GM19395 (cell line): ENCODE measurements at regions not wholly inside any gene's neighbourhood (a gene's known extent, or its start where the extent isn't known, plus 50 kb on each side); places are given as distances from the start of the nearest gene placed in this dataset.
"Not testable (repeated sequence)": the region's sequence is repeated elsewhere in the genome, so short reads cannot be mapped to it uniquely, and the experiment has no call there.

ENCODE experiments used
- ATAC-seq: cut with Tn5 transposase; IDR thresholded peaks from one replicate; pipeline ENCODE4 v1.9.1; 2021; ENCODE audit warnings: mild to moderate bottlenecking, moderate library complexity; ENCODE audit not compliant: unreplicated experiment

DNA sequence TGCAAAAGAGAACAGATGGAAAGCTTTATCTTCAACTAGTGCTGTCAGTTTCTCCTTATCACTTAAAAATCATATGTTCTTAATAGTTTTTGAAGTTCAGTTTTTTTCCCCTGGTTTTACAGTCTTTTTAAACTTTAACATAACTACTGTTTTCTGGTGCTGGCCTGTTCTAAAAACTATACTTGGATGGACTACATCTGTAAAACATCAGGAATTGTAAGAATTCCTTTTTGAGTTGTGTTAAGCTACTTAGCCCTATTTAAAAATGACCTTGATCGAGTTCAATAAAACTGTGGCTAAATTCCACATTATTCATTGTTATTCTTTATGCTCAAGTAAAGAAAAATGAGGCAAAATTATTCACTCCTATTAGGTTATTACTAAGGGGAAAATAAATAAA, 397.7 kb downstream of the NUP35 start:
- no peak for ATAC-seq

- ATAC-seq = no peak
Measured at GRCh38 chr2:183522489-183523266, 398.4 kb downstream of the NUP35 start.

DNA sequence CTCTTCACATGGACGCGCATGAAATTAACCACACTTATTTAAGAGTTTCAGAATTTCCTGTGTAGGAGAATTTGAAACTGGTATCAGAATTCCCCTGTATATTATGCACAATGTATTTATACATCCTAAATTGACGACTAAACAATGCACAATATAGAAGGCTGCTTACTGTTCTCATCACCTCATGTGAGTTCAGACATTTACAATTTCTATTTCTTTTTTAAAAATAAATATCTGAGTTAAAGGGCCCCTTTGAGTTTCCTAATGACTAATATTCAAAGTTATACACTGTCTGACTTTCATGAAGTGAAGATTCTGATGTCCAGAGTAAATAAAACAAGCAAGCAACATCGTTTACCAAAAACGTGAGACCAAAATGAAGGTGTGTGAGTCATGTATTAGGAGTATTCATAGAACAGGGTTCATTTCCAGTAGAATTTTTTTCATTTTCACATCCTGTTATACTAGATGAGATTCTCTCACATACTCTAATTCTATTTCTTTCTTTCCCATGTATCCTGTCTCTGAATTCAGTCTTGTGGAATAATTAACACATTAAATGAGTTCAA, 406.2 kb downstream of the NUP35 start:
- ATAC-seq = peak; percentile 80

DNA sequence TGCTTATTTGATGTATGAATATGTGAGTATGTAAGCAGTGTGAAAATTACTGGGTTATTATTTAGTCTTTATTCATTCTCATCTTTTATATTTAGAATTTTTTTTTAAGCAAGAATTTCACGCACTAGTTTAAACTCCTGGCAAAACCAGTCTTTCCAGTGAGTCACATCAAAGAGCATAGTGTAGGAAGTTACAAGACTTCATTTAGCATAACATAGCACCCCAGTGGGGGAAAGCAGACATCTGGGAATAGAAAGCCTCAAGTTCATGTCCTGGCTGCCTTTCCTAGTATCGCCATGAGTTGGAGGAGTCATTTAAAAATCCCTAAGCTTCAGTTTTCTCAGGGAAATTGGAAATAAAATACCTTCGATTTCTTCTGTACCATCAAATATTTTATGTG, 408.3 kb downstream of the NUP35 start:
- ATAC-seq = no peak

DNA sequence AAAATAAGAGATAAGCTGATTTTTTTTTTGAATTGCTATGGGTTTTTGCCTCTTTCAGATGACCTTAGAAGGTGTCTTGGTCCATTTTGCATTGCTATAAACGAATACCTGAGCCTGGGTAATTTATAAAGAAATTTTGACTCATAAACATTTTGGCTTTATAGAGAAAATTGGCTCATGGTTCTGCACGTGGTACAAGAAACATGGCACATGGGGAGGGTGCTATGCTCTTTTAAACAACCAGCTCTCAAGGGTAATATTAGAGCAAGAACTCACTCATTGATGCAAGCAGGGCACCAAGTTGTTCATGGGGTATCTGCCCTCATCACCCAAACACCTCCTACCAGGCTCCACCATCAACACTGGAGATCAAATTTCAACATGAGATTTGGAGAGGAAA, 408.8 kb downstream of the NUP35 start:
- no peak for ATAC-seq

- ATAC-seq = no peak
Measured at GRCh38 chr2:183536290-183536689, 412.0 kb downstream of the NUP35 start.

DNA sequence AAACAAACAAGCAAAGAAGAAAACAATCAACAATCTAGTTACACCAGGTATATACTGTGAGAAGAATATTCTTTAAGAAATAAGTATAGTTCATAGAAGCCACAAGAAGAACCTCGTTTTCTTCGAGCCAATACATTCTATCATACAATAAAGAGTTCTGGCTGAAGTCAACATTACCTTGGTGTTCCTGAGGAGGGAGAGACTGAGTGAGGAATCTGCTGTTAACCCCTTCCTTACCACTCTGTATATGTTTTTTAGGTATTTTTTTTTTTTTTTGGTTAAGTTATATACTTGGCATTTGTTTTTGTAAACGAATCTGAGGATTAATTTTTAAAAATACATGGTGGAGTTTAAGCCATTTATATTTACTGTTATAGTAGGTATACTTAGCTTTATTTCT, 412.5 kb downstream of the NUP35 start:
- ATAC-seq = no peak

GRCh38 chr2:183541766-183542165, 417.5 kb downstream of the NUP35 start:
- no peak for ATAC-seq

- no peak for ATAC-seq
Measured at GRCh38 chr2:183542606-183543005, 418.4 kb downstream of the NUP35 start.

DNA sequence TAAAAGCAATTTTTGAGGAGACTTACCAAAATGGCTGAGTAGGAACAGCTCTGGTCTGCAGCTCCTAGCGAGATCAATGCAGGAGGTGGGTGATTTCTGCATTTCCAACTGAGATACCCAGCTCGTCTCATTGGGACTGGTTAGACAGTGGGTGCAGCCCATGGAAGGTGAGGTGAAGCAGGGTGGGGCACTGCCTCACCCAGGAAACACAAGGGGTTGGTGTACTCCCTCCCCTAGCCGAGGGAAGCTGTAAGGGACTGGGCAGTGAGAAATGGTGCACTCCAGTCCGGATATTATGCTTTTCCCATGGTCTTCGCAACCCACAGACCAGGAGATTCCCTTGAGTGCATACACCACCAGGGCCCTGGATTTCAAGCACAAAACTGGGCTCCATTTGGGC, 419.0 kb downstream of the NUP35 start:
- peak; percentile 15 for ATAC-seq

- peak; percentile 80 for ATAC-seq
Measured at GRCh38 chr2:183543731-183544130, 419.5 kb downstream of the NUP35 start.

- not testable (repeated sequence) for ATAC-seq
Measured at GRCh38 chr2:183546560-183547350, 422.5 kb downstream of the NUP35 start.

- ATAC-seq = no peak
Measured at GRCh38 chr2:183552716-183553115, 428.5 kb downstream of the NUP35 start.

- no peak for ATAC-seq
Measured at GRCh38 chr2:183564726-183565125, 440.5 kb downstream of the NUP35 start.

DNA sequence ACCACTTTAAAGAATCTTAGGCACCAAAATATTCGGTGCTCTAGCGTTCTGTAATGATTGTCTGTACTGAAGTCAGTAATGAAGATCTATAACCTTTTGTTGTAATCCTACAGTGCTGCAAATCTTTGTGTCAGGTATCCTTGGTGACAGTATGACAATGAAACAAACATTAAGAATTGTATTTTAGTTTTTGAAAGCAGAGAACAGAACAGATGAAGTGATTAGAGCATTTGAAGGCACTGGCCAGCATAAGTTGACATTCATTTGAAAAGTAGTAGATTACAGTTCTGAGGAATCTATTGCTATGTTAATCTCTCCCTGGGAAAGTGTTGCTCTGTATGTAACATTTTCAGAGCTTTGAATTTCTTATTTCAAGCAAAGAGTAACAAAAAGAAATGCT, 451.2 kb downstream of the NUP35 start:
- no peak for ATAC-seq

DNA sequence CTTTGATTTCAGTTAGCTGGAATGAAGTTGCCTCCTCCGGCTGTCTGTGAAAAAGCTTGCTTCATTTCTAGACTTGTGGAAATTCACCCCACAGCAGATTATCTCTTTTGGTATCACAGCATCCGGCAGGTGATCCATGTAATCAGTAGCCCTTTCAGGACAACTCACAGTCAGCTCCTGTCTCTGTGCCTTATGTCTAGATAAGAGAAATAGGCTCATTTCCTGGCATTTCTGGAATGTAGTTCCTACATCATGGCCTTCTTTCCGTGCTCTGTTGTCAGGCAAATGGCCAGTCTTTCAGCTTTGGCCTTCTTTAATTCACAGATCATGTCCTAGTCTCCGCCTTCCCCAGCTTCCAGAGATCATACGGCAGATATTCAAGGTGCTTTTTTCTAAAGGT, 455.4 kb downstream of the NUP35 start:
- ATAC-seq = no peak

GRCh38 chr2:183592271-183592670, 468.0 kb downstream of the NUP35 start:
- no peak for ATAC-seq

DNA sequence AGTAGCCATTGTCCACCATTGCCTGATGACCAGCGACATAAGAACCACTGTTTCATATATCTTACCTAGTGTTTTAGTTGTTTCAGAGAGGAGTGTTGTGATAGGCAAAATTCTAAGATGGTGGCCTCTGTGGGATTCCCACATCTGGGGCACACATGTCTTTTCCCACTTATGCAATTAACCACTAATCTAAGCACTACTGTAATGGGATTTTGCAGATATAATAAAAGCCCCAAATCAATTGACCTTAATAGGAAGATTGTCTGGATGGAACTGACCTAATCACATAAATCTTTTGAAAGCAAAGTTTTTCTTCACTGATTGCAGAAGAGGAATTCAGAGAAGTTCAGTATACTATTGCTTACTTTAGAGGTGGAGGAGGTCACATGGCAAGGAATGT, 469.9 kb downstream of the NUP35 start:
- ATAC-seq = no peak

GRCh38 chr2:183597841-183598240, 473.6 kb downstream of the NUP35 start:
- ATAC-seq = no peak

DNA sequence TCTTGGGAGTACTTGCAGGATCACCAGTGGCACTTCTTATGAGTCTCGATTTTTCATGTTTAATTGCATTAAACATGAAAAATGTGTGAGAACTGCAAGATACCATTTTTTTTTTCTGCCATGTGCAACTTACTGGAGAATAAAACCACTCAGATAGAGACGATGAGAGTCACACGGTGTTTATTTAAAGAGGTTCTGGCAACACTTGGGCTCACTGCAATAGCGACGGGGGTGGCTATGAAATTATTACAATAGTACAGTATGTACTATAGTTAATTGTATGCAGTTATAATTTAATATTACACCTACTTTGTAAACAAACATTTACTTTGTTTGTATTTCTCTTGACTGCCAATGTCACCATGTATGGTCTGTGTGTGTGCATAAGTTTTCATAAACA, 479.8 kb downstream of the NUP35 start:
- no peak for ATAC-seq

DNA sequence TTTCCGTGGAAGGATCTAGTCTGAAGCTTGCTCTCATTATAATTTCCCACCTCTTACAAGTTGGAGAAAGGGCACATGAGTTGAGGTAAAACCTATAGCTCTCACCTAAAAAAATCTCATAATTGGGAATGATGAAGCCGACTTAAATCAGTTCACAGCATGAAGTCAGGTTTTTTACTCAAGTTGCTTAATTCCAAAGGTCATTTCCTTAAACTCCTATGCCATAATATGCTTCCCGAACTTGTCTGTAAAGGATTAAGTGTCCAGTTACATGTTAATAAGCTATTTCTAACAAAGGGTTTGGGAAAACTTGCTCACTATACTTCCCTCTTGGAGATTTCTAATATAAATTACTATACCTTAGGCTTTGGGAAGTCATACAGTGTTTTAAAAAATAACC, 481.2 kb downstream of the NUP35 start:
- no peak for ATAC-seq
